ENCODE measurements at regions not wholly inside any gene's neighbourhood (a gene's known extent, or its start where the extent isn't known, plus 50 kb on each side); places are given as distances from the start of the nearest gene placed in this dataset.

GRCh38 chr17:79213305-79213704 is 138.7 kb downstream of the ENGASE start:
- TF ChIP-seq CTCF (IDR thresholded peaks at IDR 0.05; ENCODE audit: low read depth, low read length) = no peak
- TF ChIP-seq MYC (IDR thresholded peaks at IDR 0.05; ENCODE audit: low read depth, low read length) = no peak
- TF ChIP-seq MAX (IDR thresholded peaks at IDR 0.05; ENCODE audit: low read depth, low read length) = no peak
- no peak for TF ChIP-seq POLR2A (IDR thresholded peaks at IDR 0.05; ENCODE audit: extremely low read depth, insufficient read length)
- H3K4me3 ChIP-seq (ENCODE audit: low read depth, low read length) = no peak overlapping the region
- DNase-seq (ENCODE audit: low read depth) = no peak

- no peak for DNase-seq (ENCODE audit: low read depth)
- TF ChIP-seq MAX (IDR thresholded peaks at IDR 0.05; ENCODE audit: low read depth, low read length) (no peak), CTCF (IDR thresholded peaks at IDR 0.05; ENCODE audit: low read depth, low read length) (no peak), MYC (IDR thresholded peaks at IDR 0.05; ENCODE audit: low read depth, low read length) (no peak), POLR2A (IDR thresholded peaks at IDR 0.05; ENCODE audit: extremely low read depth, insufficient read length) (no peak)
- no peak overlapping the region for H3K4me3 ChIP-seq (ENCODE audit: low read depth, low read length)
Measured at GRCh38 chr17:79212149-79213087, 137.8 kb downstream of the ENGASE start.

GRCh38 chr17:79211061-79211770 is 136.6 kb downstream of the ENGASE start:
- TF ChIP-seq MAX (IDR thresholded peaks at IDR 0.05; ENCODE audit: low read depth, low read length) (no peak), MYC (IDR thresholded peaks at IDR 0.05; ENCODE audit: low read depth, low read length) (no peak), POLR2A (IDR thresholded peaks at IDR 0.05; ENCODE audit: extremely low read depth, insufficient read length) (no peak), CTCF (IDR thresholded peaks at IDR 0.05; ENCODE audit: low read depth, low read length) (no peak)
- no peak for DNase-seq (ENCODE audit: low read depth)

GRCh38 chr17:79210638-79211037 is 136.0 kb downstream of the ENGASE start:
- DNase-seq (ENCODE audit: low read depth) = no peak
- no peak overlapping the region for H3K4me3 ChIP-seq (ENCODE audit: low read depth, low read length)
- TF ChIP-seq MYC (IDR thresholded peaks at IDR 0.05; ENCODE audit: low read depth, low read length) (no peak), MAX (IDR thresholded peaks at IDR 0.05; ENCODE audit: low read depth, low read length) (no peak), CTCF (IDR thresholded peaks at IDR 0.05; ENCODE audit: low read depth, low read length) (no peak), POLR2A (IDR thresholded peaks at IDR 0.05; ENCODE audit: extremely low read depth, insufficient read length) (no peak)

More at GRCh38 chr17:79211061-79211770, 136.6 kb downstream of the ENGASE start:
- H3K4me3 ChIP-seq (ENCODE audit: low read depth, low read length) = no peak overlapping the region

GRCh38 chr17:79207960-79208359 is 133.3 kb downstream of the ENGASE start:
- TF ChIP-seq MAX (IDR thresholded peaks at IDR 0.05; ENCODE audit: low read depth, low read length) (no peak), CTCF (IDR thresholded peaks at IDR 0.05; ENCODE audit: low read depth, low read length) (no peak), MYC (IDR thresholded peaks at IDR 0.05; ENCODE audit: low read depth, low read length) (no peak), POLR2A (IDR thresholded peaks at IDR 0.05; ENCODE audit: extremely low read depth, insufficient read length) (no peak)
- H3K4me3 ChIP-seq (ENCODE audit: low read depth, low read length) = no peak overlapping the region
- no peak for DNase-seq (ENCODE audit: low read depth)
